HG02642 (cell line): ENCODE measurements at regions not wholly inside any gene's neighbourhood (a gene's known extent, or its start where the extent isn't known, plus 50 kb on each side); places are given as distances from the start of the nearest gene placed in this dataset.
A peak's percentile ranks its signal among the peaks of the same experiment; 100 is the strongest.

Source experiments
- ATAC-seq: cut with Tn5 transposase; IDR thresholded peaks from one replicate; pipeline ENCODE4 v1.9.1; 2021; ENCODE audit warnings: mild to moderate bottlenecking; ENCODE audit not compliant: unreplicated experiment, poor library complexity

DNA sequence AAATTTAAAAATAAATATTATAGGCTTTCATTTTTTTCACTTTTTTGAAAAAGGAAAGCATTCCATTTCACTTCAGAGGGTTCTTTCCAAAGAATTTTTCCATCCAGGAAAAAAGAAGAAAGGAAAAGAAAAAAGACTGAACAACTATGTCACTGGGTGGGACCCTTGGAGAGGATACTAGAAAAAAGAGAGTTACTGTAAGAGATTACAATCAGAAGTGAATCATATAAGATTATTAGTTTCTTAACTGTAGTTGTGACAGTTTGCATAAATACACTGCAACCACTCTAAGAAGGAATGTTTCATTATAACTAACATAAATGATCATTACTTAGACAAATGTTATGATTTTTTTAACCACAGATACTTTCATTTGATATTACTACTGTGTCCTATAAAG lies 87.8 kb downstream of the KLF12 start:
- no peak for ATAC-seq

- ATAC-seq: no peak
These were observed 88.6 kb downstream of the KLF12 start for GRCh38 chr13:74045583-74045982.

DNA sequence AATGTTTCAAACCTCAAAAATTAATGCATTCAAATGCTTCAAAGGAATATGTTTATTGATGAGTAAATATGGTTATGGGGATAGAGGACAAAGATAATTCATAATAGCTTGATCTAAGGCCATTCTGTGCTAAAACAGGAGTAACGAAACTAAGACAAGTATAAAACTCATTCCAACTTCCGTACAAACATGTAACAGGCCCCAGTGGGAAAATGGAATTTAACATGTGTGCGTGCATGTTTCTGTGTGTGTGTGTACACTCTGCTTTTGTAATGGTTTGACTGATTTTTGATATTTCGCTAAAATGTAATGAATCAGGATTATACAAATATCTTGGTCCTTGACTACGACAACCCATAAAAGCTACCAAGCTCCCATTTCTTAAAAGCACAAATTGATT lies 91.0 kb downstream of the KLF12 start:
- no peak for ATAC-seq

DNA sequence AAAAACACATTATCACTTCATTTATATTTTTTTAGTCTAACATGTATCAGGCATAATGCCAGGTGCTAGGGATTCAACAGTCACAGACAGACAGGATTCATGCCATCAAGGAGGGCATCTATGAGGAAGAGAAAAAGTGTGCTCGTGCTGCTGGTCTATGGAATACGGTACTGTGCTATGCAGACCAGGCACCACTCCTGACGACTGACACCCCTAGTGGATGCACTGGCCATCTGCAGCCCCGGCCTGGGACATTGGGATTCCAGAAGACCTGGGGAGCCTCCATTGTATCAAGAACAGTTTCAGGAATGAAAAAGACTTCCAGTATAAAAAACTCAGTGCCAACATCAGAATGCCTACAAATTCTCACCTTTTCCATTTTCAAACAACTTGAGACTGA lies 94.0 kb downstream of the KLF12 start:
- ATAC-seq: peak; percentile 91

- ATAC-seq: no peak
These were observed 94.5 kb downstream of the KLF12 start for GRCh38 chr13:74039667-74040066.

GRCh38 chr13:74039154-74039553 lies 95.0 kb downstream of the KLF12 start:
- ATAC-seq: no peak

GRCh38 chr13:74037762-74038161 lies 96.4 kb downstream of the KLF12 start:
- ATAC-seq: no peak

GRCh38 chr13:74036373-74036772 lies 97.8 kb downstream of the KLF12 start:
- no peak for ATAC-seq

GRCh38 chr13:74035896-74036295 lies 98.3 kb downstream of the KLF12 start:
- ATAC-seq: no peak

- no peak for ATAC-seq
These were observed 101.9 kb downstream of the KLF12 start for GRCh38 chr13:74032325-74032724.

GRCh38 chr13:74027161-74027779 lies 106.9 kb downstream of the KLF12 start:
- peak; percentile 35 for ATAC-seq

- ATAC-seq: peak; percentile 96
These were observed 107.5 kb downstream of the KLF12 start for GRCh38 chr13:74026753-74027152.

DNA sequence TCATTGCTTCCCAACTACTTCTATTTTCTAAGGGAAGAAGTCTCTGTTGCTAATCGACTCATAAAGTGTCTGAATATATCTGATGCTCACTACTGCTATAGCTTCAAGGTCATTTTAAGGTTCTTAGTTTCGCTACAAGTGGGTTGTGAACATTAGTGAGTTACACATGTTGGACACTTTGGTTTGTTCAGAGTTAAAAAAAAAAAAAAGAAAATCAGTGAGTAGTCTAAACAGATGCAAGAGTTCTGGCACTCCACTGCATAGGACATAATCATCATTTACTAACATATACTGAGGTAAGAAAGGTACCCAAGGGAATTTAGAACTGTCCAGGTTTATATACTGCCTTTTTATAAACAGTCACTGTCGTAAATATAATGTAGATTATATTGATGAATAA lies 108.8 kb downstream of the KLF12 start:
- ATAC-seq: no peak

DNA sequence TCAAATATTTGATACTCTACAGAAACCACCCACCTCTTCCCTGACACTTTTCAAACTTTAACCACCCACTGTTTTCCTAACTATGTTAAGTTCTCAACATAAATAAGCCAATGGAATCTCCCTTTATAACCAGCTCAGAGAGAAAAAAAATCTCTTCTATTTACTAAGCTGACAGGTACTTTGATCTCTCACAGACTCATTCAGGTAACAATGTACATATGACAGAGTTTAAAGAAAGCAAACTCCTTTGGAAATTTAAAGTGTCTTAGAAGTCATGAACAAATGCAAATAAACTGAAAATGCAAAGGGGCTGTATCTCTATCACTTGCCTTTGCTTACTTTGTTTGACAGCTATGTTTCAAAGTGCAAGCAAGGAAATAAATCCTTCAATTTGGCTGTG lies 109.3 kb downstream of the KLF12 start:
- no peak for ATAC-seq

GRCh38 chr13:74024314-74024713 lies 109.9 kb downstream of the KLF12 start:
- no peak for ATAC-seq

DNA sequence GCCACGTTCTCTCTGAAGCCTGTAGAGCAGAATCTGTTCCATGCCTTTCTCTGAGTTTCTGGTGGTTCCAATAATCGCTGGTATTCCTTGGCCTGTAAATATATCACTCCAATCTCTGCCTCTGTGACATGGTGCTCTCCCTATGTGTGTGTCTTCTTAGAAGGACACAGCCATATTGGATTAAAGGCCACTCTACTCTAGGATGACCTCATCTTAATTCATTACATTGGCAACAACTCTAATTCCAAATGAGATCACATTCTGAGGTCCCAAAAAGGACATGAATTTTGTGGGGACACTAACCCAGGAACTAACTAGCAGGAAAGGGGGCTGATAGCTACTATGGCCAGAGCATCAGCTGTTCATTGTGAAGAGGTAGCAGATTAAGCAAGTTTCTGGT lies 110.7 kb downstream of the KLF12 start:
- no peak for ATAC-seq

GRCh38 chr13:74021505-74021904 lies 112.7 kb downstream of the KLF12 start:
- no peak for ATAC-seq

DNA sequence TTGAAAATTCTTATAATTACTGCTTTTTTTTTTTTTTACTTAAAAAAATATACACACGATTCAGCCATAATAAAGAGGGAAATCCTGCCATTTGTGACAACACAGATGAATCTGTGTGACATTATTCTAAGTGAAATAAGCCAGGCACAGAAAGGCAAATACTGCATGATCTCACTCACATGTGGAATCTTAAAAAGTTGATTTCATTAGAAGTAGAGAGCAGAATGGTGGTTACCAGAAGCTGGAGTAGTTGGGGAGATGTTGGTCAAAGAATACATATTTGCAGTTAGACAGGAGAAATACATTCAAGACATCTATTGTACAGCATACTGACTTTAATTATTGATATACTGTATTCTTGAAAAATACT lies 116.2 kb downstream of the KLF12 start:
- ATAC-seq: no peak

DNA sequence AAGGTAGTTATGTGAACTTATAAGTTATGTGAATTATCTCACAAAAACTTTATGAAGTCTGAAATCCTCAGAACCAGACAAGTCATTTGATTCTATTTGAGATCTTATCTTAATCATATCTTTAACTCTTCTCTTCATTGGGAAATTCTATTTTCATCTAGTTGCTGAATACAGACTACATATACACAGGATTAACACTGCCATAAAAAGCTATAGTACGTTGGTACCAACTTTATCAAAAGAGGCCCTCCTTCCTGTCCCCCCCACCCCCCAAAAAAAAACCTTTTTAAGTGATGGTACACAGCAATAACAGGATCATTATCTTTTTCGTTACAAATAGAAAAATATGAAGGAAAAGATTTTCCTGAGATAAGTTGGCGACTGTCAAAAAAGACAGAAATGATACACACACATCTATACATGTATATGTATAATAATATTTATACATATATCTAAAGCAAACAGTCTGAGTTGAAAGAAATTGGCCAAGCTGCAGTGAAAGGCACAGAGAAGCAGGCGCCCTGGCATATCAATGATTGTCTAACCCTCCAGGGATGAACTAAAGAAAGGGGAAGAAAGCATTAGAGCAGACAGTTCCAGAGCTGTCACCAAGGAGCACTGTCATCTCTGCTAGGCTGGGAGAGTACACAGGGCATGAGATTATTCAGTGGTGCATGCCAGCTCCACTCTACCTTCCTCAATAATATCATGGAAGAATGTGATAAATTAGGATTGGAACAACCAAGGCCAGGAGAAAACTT lies 116.7 kb downstream of the KLF12 start:
- peak; percentile 65 for ATAC-seq

DNA sequence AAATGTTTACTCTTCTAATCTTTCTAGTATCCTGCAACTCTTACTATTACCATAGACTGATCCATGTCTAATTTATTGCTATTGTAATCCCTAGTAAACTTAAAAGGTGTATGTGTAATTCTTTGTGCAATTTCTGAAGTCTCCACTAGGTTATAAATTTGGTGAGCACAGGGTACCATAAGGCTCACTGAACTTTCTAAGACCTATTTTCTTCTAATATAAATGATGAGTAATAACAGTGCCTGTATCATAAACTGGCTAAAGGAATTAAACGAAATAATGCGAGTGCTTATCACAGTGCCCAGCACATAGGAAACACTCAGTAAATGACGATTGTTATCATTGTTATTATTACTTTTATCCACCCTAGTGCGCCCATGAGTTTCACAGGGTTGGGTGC lies 119.1 kb downstream of the KLF12 start:
- no peak for ATAC-seq

DNA sequence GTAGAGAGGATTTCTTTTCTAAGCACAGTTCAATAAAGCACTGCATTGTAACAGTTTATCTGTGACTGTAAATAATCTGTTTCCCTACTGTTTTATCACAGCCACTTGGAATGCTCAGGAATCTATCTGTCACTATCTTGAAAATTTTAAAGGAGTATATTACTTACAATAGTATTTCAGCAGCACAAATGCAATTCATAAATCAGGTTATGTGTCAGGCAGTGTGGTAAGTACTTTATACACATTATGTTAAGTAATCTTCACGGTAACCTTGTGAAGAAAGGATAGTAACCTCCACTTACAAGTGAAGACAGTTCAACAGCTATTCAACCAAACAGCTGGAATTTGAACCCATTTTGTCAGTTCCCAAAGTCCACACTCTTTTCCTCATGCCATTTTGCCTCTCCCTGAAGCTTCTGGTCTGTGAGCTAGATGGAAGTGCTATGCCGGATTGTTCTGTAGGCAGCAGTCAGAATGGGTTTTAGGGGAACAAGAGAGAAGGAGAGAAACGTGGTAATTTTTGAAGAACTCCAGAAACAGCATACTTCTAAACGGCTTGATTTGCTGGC lies 125.0 kb downstream of the KLF12 start:
- ATAC-seq: no peak

GRCh38 chr13:74006666-74007065 lies 127.5 kb downstream of the KLF12 start:
- ATAC-seq: no peak
